ENCODE measurements at regions not wholly inside any gene's neighbourhood (a gene's known extent, or its start where the extent isn't known, plus 50 kb on each side); places are given as distances from the start of the nearest gene placed in this dataset.

DNA sequence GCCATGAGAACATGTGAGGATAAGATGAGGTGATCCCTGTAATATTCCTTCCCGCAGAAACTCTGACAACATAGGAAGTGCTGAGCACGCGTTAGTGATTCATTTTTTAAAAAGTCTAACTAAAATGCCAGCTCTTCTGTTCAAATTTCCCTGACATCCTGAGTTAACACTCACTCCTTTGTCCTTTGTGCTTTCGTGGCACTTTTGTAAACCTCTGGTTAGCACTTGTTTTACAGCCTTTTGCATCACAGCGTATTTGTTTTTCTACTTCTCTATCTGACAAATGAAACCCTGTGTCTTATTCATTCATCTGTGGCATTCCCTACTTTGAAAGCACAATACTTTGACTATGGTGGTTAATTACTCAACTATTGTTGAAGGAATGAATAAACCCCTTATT lies 313.6 kb downstream of the NUAK1 start:
- TF ChIP-seq CTCF (IDR thresholded peaks at IDR 0.05) (no peak), POLR2A (IDR thresholded peaks at IDR 0.05) (no peak), POLR2AphosphoS5 (IDR thresholded peaks at IDR 0.05) (no peak), EP300 (IDR thresholded peaks at IDR 0.05) (no peak)

Data from upper lobe of left lung (tissue), 4 donors.